Neuron (in vitro differentiated cells): ENCODE measurements at regions not wholly inside any gene's neighbourhood (a gene's known extent, or its start where the extent isn't known, plus 50 kb on each side); places are given as distances from the start of the nearest gene placed in this dataset.
"Not testable (repeated sequence)": the region's sequence is repeated elsewhere in the genome, so short reads cannot be mapped to it uniquely, and the experiment has no call there.

Experiments
- H2AFZ ChIP-seq: one replicate; pipeline ENCODE4 v1.6.1; 2013; ENCODE audit warnings: low read depth, mild to moderate bottlenecking, inconsistent platforms, low read length, moderate library complexity
- H3K27me3 ChIP-seq: one replicate; pipeline ENCODE4 v1.6.1; 2013; ENCODE audit warnings: low read length; ENCODE audit not compliant: insufficient read depth
- H3K36me3 ChIP-seq: one replicate; pipeline ENCODE4 v1.6.1; 2013; ENCODE audit warnings: low read length; ENCODE audit not compliant: insufficient read depth
- H3K4me1 ChIP-seq: one replicate; pipeline ENCODE4 v1.6.1; 2013; ENCODE audit warnings: low read length; ENCODE audit not compliant: insufficient read depth
- H3K4me3 ChIP-seq: 2 replicates; pipeline ENCODE4 v1.5.1; 2013; ENCODE audit warnings: mild to moderate bottlenecking, low read length, moderate library complexity
- H3K9me3 ChIP-seq: one replicate; pipeline ENCODE4 v1.6.1; 2013; ENCODE audit warnings: low read length

- H3K27me3 ChIP-seq, result no peaks in the 10 kb centered on the region
- no peaks in the 10 kb centered on the region for H3K9me3 ChIP-seq
- no peak overlapping the region for H3K4me3 ChIP-seq
- no peaks in the 10 kb centered on the region for H3K36me3 ChIP-seq
- no peaks in the 10 kb centered on the region for H3K4me1 ChIP-seq
- no peak overlapping the region for H2AFZ ChIP-seq
These were observed 135.5 kb upstream of the PZP start for GRCh38 chr12:9343731-9344130.

GRCh38 chr12:9342614-9343353 lies 134.6 kb upstream of the PZP start:
- no peaks in the 10 kb centered on the region for H3K36me3 ChIP-seq
- H3K27me3 ChIP-seq, result no peaks in the 10 kb centered on the region
- no peak overlapping the region for H2AFZ ChIP-seq

GRCh38 chr12:9341260-9341585 lies 133.0 kb upstream of the PZP start:
- no peaks in the 10 kb centered on the region for H3K9me3 ChIP-seq

More at GRCh38 chr12:9342614-9343353, 134.6 kb upstream of the PZP start:
- H3K4me3 ChIP-seq, result no peak overlapping the region
- H3K4me1 ChIP-seq, result no peaks in the 10 kb centered on the region
- H3K9me3 ChIP-seq, result no peaks in the 10 kb centered on the region

GRCh38 chr12:9340422-9341259 lies 132.4 kb upstream of the PZP start:
- Histone ChIP-seq H3K4me1 (peaks cover 6% of the 10 kb centered on the region), H3K9me3 (peaks cover 3% of the 10 kb centered on the region), H2AFZ (no peak overlapping the region)

More at GRCh38 chr12:9341260-9341585, 133.0 kb upstream of the PZP start:
- Histone ChIP-seq H3K36me3 (no peaks in the 10 kb centered on the region), H3K4me3 (no peak overlapping the region), H2AFZ (no peak overlapping the region), H3K27me3 (no peaks in the 10 kb centered on the region), H3K4me1 (no peaks in the 10 kb centered on the region)

GRCh38 chr12:9337656-9338055 lies 129.5 kb upstream of the PZP start:
- no peaks in the 10 kb centered on the region for H3K36me3 ChIP-seq
- peaks cover 10% of the 10 kb centered on the region for H3K4me1 ChIP-seq
- no peak overlapping the region for H3K4me3 ChIP-seq
- H3K27me3 ChIP-seq, result no peaks in the 10 kb centered on the region
- H3K9me3 ChIP-seq, result peaks cover 3% of the 10 kb centered on the region
- H2AFZ ChIP-seq, result no peak overlapping the region

More at GRCh38 chr12:9340422-9341259, 132.4 kb upstream of the PZP start:
- H3K4me3 ChIP-seq, result no peak overlapping the region
- H3K36me3 ChIP-seq, result no peaks in the 10 kb centered on the region
- no peaks in the 10 kb centered on the region for H3K27me3 ChIP-seq

- H3K9me3 ChIP-seq, H2AFZ ChIP-seq, H3K4me1 ChIP-seq, H3K36me3 ChIP-seq, H3K4me3 ChIP-seq, H3K27me3 ChIP-seq: not testable (repeated sequence)
These were observed 128.3 kb upstream of the PZP start for GRCh38 chr12:9336375-9337011.

GRCh38 chr12:9335867-9336266 lies 127.7 kb upstream of the PZP start:
- H3K4me1 ChIP-seq, result peaks cover 10% of the 10 kb centered on the region
- no peak overlapping the region for H3K4me3 ChIP-seq
- peaks cover 3% of the 10 kb centered on the region for H3K9me3 ChIP-seq
- H3K36me3 ChIP-seq, result no peaks in the 10 kb centered on the region
- no peak overlapping the region for H2AFZ ChIP-seq
- no peaks in the 10 kb centered on the region for H3K27me3 ChIP-seq

- Histone ChIP-seq H3K9me3 (peaks cover 3% of the 10 kb centered on the region), H3K4me3 (no peak overlapping the region), H2AFZ (no peak overlapping the region)
These were observed 126.8 kb upstream of the PZP start for GRCh38 chr12:9334964-9335363.

GRCh38 chr12:9334041-9334692 lies 126.0 kb upstream of the PZP start:
- peaks cover 3% of the 10 kb centered on the region for H3K9me3 ChIP-seq
- H2AFZ ChIP-seq, result no peak overlapping the region
- no peak overlapping the region for H3K4me3 ChIP-seq
- H3K4me1 ChIP-seq, result peaks cover 10% of the 10 kb centered on the region
- H3K36me3 ChIP-seq, result no peaks in the 10 kb centered on the region
- H3K27me3 ChIP-seq, result no peaks in the 10 kb centered on the region

More at GRCh38 chr12:9334964-9335363, 126.8 kb upstream of the PZP start:
- no peaks in the 10 kb centered on the region for H3K27me3 ChIP-seq
- no peaks in the 10 kb centered on the region for H3K36me3 ChIP-seq
- H3K4me1 ChIP-seq, result peaks cover 10% of the 10 kb centered on the region

- H3K27me3 ChIP-seq, result no peaks in the 10 kb centered on the region
- H3K4me3 ChIP-seq, result no peak overlapping the region
- H2AFZ ChIP-seq, result no peak overlapping the region
- peaks cover 10% of the 10 kb centered on the region for H3K4me1 ChIP-seq
- peaks cover 3% of the 10 kb centered on the region for H3K9me3 ChIP-seq
- H3K36me3 ChIP-seq, result no peaks in the 10 kb centered on the region
These were observed 125.0 kb upstream of the PZP start for GRCh38 chr12:9333161-9333560.

- no peak overlapping the region for H3K4me3 ChIP-seq
- no peak overlapping the region for H2AFZ ChIP-seq
- peaks cover 3% of the 10 kb centered on the region for H3K9me3 ChIP-seq
These were observed 124.4 kb upstream of the PZP start for GRCh38 chr12:9332564-9332963.

GRCh38 chr12:9331218-9331626 lies 123.0 kb upstream of the PZP start:
- Histone ChIP-seq H3K9me3 (peaks cover 3% of the 10 kb centered on the region), H3K36me3 (no peaks in the 10 kb centered on the region), H2AFZ (no peak overlapping the region), H3K27me3 (no peaks in the 10 kb centered on the region), H3K4me3 (no peak overlapping the region), H3K4me1 (peaks cover 10% of the 10 kb centered on the region)

More at GRCh38 chr12:9332564-9332963, 124.4 kb upstream of the PZP start:
- no peaks in the 10 kb centered on the region for H3K27me3 ChIP-seq
- H3K36me3 ChIP-seq, result no peaks in the 10 kb centered on the region
- H3K4me1 ChIP-seq, result peaks cover 10% of the 10 kb centered on the region

GRCh38 chr12:9329019-9329418 lies 120.8 kb upstream of the PZP start:
- no peaks in the 10 kb centered on the region for H3K9me3 ChIP-seq
- no peaks in the 10 kb centered on the region for H3K27me3 ChIP-seq
- no peaks in the 10 kb centered on the region for H3K36me3 ChIP-seq
- no peaks in the 10 kb centered on the region for H3K4me1 ChIP-seq
- H2AFZ ChIP-seq, result no peak overlapping the region
- no peak overlapping the region for H3K4me3 ChIP-seq
